HG03103 (cell line): ENCODE measurements at regions not wholly inside any gene's neighbourhood (a gene's known extent, or its start where the extent isn't known, plus 50 kb on each side); places are given as distances from the start of the nearest gene placed in this dataset.
"Not testable (repeated sequence)": the region's sequence is repeated elsewhere in the genome, so short reads cannot be mapped to it uniquely, and the experiment has no call there.

Source experiments
- ATAC-seq: cut with Tn5 transposase; IDR thresholded peaks from one replicate; pipeline ENCODE4 v1.9.1; 2021; ENCODE audit warnings: low read depth; ENCODE audit not compliant: unreplicated experiment

GRCh38 chr14:56351861-56352260 lies 227.7 kb upstream of the TMEM260 start:
- no peak for ATAC-seq

DNA sequence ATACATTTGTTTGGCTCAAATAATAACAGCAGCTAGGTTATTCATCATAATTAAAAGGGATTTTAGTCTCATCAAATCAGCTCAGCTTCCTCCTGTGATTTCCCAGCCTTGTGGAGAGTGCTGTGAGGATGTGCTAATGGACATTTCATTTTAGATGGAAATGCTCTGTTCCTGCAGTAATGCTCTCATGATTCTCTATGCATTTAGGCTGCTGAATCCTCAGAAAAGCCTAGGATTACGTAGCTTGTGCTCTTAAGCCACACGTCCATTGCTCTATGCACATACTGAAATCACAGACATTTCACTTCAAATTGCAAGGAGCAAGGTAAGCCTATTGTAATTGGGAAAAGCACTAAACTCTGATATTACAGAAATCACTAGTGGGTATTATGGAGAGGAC lies 226.6 kb upstream of the TMEM260 start:
- ATAC-seq, result no peak

GRCh38 chr14:56357428-56357827 lies 222.2 kb upstream of the TMEM260 start:
- no peak for ATAC-seq

DNA sequence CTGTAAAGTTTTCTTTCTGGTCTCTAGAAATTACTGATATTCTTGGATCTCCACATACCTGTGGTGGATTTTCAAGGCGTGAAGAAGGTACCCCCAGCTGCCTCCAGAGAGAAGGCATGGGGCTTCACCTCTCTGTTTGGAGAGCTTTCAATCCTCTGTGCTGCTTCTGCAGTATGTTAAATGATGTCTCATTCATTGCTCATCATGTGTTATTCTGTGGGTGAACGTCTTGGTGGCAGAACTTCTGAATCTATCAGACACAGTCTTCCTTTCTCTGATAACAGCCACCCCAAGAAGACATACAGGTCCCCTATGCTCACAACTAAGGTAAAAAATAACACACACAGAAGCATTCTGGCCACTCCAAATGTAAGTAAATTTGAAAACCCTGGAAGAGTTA lies 221.3 kb upstream of the TMEM260 start:
- no peak for ATAC-seq

DNA sequence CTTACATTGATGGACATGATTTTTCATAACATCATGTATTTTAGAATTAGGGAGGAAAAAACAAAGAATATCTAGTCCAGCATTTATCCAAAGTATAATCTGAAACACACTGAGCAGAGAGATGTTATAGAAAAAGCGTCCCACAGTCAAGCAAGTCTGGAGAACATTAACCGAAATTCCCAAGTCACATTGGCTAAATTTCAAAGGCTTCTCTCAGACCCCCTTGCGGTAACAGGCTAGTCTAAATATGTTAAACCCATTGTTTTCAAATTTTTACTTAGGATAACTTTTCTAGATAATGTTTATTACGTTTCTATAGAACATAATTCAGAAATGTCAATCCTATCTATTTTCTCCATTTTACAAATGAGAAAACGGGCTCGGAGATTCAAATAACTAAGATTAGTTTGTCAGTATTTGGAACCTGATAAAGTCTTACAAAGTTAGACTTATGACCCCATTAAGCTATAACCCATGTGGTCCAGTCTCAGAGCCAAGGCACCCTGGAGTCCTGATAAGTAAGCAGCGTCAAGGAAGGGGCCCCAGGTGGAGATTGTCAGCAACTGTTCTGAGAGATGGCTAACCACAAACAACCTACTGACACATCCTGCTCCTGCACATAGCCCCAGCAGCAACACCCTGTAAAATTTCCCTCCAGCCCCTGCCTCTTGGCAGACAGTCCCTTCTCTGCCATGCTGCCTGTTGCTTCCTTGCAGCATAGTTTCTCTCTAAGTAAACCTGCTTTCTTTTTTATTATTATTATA lies 220.6 kb upstream of the TMEM260 start:
- peak; percentile 81 for ATAC-seq

- ATAC-seq, result not testable (repeated sequence)
Measured at GRCh38 chr14:56365663-56366062, 213.9 kb upstream of the TMEM260 start.

GRCh38 chr14:56367416-56367815 lies 212.2 kb upstream of the TMEM260 start:
- no peak for ATAC-seq

GRCh38 chr14:56371737-56372136 lies 207.9 kb upstream of the TMEM260 start:
- no peak for ATAC-seq

DNA sequence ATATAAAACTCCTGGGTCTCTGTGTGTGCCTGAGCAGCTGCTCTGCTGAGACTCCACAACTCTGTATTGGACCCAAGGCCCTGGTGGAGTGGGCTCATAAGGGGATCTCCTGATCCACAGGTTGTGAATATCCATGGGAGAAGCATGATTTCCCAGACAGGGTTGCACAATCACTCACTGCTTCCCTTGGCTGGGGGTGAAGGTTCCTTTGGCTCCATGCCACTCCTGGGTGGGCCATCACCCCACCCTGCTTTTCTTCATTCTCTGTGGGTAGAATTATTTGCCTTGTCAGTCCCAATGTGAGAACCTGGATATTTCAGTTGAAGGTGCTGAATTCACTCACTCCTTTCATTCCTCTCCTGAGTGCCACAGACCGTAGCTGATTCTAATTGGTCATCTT lies 205.2 kb upstream of the TMEM260 start:
- ATAC-seq, result no peak

DNA sequence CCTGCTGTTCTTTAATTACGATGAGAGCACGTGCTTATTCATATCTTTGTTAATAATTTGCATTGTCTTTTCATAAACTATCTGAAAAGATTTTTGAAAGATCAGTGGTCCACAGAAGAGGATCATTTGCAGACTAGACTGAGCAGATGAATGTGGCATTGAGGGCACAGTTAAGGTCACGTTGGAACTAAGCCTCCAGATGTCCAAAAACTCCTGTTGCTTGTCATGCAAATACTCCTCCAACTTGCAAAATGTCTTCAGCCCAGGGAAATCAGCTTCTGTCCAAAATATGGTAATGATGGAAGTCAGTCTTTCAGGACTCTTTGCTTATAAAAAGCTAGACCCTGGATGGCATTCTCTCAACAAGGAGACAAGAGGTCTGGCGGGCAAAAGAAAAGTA lies 201.6 kb upstream of the TMEM260 start:
- no peak for ATAC-seq

DNA sequence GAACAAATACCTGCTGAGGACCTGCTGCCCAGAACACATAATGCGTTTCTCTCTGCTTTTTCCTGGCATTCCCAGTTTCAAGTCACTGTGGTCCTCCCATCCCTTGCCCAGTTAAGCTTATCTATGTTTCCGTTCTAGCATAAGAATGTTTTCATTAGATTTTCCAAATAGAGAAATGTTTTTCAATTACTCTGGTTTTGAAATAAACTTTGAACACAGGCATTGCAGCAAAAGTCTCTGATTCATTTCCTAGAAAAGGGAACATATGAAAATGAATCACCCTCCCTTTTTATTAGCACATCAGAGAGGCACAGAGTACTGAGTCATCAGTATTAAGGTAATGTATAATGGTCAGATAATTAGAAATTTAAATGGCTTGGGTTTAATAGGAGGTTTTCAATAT lies 201.1 kb upstream of the TMEM260 start:
- no peak for ATAC-seq

GRCh38 chr14:56379956-56380355 lies 199.6 kb upstream of the TMEM260 start:
- ATAC-seq, result no peak

GRCh38 chr14:56386024-56386423 lies 193.6 kb upstream of the TMEM260 start:
- ATAC-seq, result no peak

DNA sequence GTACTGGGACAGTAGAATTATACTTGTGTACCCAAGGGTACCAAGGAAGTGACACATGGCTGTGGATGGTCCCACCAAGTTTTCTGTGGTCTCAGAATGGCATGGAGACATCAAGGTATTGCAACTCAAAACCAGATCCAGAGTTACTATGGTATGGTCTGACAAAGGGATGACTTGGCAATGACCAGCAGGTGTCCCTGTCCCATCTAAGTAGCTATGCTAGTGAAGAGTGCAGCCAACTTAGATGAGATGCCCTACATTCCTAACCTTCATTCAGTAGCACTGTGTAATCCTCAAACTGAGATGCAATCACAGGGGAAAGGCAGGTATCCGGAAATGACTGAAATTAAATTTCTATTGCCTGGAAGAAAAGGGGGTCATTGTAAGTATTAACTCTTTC lies 188.7 kb upstream of the TMEM260 start:
- ATAC-seq, result no peak

DNA sequence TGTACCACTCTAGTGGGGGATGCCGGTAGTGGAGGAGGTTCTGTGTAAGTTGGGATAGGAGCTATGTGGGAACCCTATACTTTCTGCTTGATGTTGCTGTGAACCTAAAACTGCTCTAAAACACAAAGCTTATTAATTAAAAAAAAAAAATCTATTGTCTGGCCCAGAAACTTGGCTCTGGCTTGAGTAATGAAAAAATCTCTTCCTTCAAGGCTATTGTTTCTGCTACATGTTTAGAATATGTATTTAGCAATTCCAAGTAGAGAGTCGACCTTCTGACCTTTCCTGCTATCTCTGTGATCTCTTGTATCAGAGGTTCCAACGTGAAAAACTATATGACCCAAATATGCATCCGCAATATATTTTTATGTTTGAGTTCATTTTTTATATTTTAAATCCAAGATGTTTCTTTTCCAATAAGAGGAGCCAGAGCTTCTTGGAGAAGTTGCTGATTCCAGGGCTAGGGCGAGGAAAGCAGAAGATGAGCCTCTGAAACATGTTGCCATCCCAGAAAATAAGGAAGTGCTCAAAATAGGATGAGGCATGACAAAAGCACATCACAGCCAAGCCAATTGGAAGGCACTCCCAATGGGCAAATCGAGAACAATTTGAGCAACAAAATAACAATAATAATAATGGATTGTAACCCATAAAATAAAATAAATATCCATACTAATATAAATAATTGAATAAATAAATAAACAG lies 184.6 kb upstream of the TMEM260 start:
- no peak for ATAC-seq

DNA sequence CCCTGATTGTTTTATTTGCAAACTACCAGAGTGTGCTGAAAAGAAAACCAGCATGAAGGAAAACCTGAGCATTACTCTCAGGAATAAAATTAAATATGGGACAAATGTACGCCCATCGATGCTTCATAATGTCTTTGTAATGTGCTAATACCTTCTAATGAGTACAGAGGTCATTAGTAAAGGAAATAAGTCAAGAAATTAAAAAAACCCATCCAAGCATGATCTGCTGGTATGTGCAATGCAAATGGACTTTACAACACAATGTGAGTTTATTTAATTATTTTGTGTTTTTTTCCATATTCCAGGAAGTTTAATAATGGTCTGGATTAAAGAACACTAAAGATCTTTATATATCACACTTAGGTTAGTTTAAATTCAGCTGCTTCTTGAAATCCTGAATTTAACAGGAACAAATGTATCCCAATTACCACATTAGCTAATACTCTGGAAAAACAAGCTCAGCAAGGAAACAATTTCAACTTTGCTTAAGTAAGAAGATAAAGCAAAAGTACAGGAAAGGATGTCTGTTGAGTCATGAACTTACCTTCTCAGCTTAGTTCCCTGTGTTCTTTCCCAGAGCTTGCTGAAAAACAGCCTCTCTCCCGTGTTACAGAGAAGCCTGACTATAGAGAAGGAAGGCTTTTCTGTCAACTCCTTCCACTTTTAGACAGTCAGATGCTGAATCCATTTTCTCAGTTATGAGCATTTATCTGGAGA lies 179.3 kb upstream of the TMEM260 start:
- no peak for ATAC-seq

DNA sequence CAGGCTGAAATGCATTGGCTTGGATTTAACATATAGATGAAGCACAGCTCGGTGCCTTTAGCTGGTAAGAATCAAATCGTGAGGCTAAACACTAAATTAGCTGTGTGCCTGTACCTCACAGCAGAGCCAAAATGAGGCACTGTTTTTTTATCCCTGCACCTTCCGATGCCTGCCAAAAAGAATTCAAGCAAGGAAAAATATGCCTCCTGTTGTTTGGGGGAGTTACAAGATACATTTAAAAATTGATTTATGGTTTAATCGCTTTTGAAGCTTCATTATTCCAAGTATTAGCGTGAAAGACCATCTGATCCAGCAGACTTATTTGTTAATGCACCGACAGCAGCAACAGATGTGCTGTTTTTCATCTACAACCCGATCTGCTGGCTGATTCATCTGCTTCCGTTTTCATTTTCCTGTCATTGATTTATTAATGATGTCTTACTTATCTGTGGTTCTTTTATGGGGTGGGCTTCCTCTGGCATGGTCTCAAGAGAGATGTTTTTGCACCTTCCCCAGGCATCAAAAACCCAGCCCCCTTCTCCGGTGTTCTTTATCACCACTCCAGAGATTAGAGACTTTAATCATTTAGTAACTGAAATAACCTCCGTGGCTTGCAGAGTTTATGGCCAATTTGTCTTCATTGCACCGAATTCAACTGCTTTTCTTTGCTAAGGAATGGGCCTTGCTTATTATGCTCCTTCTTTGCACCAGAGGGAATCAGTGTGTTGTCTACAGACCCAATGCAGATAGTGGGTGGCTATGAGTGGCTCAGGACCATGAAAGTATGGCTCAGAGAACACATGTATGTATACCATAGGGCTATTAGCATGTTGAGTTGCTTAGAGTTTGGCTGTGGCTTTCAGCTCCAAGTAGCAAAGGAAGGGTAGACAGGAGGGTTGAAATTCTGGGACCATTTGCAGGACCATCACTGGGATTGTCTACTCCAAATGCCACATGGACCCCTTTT lies 166.8 kb upstream of the TMEM260 start:
- ATAC-seq, result no peak

DNA sequence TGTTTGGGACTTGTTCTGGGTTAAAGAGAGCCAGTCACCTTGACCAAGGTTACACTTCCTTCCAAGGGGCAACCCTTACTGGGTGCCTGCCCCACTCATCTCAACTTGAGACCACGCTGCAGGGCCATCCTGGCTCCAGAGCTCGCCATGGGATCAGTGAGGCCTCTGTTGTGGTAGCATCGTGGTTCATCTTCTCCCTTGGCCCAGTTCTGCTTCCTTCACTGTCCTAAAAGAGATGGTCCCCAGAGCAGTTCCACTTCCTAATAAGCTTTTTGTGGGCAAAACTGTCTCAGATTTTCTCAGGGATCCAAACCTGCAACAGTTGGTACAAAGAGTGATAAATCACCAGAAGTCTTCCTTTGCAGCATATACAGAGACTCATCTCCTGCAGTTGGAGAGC lies 165.9 kb upstream of the TMEM260 start:
- no peak for ATAC-seq

GRCh38 chr14:56414236-56414635 lies 165.4 kb upstream of the TMEM260 start:
- ATAC-seq, result no peak

GRCh38 chr14:56416213-56416612 lies 163.4 kb upstream of the TMEM260 start:
- ATAC-seq, result no peak
